ENCODE measurements at regions not wholly inside any gene's neighbourhood (a gene's known extent, or its start where the extent isn't known, plus 50 kb on each side); places are given as distances from the start of the nearest gene placed in this dataset.

GRCh38 chr6:24056567-24056966 is 69.4 kb upstream of the NRSN1 start (continued):
- TF ChIP-seq ZNF532 (CRISPR knock-in tag; IDR thresholded peaks at IDR 0.05; ENCODE audit: borderline replicate concordance) (no peak), NR1H2 (CRISPR knock-in tag; IDR thresholded peaks at IDR 0.05) (no peak), ZNF317 (CRISPR knock-in tag; IDR thresholded peaks at IDR 0.05; ENCODE audit: borderline replicate concordance, low read depth) (no peak), SMAD3 (CRISPR knock-in tag; IDR thresholded peaks at IDR 0.05; ENCODE audit: borderline replicate concordance) (no peak), ZNF263 (CRISPR knock-in tag; IDR thresholded peaks at IDR 0.05; ENCODE audit: low read depth) (no peak)

GRCh38 chr6:24057030-24057429 is 69.0 kb upstream of the NRSN1 start:
- DNase-seq (ENCODE audit: low spot score) (no peak), ATAC-seq (no peak)
- Mint-ChIP-seq H3K27me3 (ENCODE audit: low read depth) (no peaks in the 10 kb centered on the region), H3K27ac (no peak overlapping the region), H3K4me3 (no peak overlapping the region), H3K4me1 (no peaks in the 10 kb centered on the region), H3K9me3 (no peaks in the 10 kb centered on the region), H3K36me3 (no peaks in the 10 kb centered on the region)
- TF ChIP-seq, protein P1, sequence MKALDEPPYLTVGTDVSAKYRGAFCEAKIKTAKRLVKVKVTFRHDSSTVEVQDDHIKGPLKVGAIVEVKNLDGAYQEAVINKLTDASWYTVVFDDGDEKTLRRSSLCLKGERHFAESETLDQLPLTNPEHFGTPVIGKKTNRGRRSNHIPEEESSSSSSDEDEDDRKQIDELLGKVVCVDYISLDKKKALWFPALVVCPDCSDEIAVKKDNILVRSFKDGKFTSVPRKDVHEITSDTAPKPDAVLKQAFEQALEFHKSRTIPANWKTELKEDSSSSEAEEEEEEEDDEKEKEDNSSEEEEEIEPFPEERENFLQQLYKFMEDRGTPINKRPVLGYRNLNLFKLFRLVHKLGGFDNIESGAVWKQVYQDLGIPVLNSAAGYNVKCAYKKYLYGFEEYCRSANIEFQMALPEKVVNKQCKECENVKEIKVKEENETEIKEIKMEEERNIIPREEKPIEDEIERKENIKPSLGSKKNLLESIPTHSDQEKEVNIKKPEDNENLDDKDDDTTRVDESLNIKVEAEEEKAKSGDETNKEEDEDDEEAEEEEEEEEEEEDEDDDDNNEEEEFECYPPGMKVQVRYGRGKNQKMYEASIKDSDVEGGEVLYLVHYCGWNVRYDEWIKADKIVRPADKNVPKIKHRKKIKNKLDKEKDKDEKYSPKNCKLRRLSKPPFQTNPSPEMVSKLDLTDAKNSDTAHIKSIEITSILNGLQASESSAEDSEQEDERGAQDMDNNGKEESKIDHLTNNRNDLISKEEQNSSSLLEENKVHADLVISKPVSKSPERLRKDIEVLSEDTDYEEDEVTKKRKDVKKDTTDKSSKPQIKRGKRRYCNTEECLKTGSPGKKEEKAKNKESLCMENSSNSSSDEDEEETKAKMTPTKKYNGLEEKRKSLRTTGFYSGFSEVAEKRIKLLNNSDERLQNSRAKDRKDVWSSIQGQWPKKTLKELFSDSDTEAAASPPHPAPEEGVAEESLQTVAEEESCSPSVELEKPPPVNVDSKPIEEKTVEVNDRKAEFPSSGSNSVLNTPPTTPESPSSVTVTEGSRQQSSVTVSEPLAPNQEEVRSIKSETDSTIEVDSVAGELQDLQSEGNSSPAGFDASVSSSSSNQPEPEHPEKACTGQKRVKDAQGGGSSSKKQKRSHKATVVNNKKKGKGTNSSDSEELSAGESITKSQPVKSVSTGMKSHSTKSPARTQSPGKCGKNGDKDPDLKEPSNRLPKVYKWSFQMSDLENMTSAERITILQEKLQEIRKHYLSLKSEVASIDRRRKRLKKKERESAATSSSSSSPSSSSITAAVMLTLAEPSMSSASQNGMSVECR (CRISPR knock-in tag; IDR thresholded peaks at IDR 0.05; ENCODE audit: borderline replicate concordance): no peak
- no peak for TF ChIP-seq OVOL2 (CRISPR knock-in tag; IDR thresholded peaks at IDR 0.05; ENCODE audit: borderline replicate concordance)
- no peak for TF ChIP-seq ETV6 (CRISPR knock-in tag; IDR thresholded peaks at IDR 0.05)
- no peak for TF ChIP-seq PRRX2 (CRISPR knock-in tag; IDR thresholded peaks at IDR 0.05)
- no peak for TF ChIP-seq ELF4 (CRISPR knock-in tag; IDR thresholded peaks at IDR 0.05; ENCODE audit: low read depth)
- TF ChIP-seq, protein P2, sequence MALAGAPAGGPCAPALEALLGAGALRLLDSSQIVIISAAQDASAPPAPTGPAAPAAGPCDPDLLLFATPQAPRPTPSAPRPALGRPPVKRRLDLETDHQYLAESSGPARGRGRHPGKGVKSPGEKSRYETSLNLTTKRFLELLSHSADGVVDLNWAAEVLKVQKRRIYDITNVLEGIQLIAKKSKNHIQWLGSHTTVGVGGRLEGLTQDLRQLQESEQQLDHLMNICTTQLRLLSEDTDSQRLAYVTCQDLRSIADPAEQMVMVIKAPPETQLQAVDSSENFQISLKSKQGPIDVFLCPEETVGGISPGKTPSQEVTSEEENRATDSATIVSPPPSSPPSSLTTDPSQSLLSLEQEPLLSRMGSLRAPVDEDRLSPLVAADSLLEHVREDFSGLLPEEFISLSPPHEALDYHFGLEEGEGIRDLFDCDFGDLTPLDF (CRISPR knock-in tag; IDR thresholded peaks at IDR 0.05): no peak
- TF ChIP-seq, protein P3, sequence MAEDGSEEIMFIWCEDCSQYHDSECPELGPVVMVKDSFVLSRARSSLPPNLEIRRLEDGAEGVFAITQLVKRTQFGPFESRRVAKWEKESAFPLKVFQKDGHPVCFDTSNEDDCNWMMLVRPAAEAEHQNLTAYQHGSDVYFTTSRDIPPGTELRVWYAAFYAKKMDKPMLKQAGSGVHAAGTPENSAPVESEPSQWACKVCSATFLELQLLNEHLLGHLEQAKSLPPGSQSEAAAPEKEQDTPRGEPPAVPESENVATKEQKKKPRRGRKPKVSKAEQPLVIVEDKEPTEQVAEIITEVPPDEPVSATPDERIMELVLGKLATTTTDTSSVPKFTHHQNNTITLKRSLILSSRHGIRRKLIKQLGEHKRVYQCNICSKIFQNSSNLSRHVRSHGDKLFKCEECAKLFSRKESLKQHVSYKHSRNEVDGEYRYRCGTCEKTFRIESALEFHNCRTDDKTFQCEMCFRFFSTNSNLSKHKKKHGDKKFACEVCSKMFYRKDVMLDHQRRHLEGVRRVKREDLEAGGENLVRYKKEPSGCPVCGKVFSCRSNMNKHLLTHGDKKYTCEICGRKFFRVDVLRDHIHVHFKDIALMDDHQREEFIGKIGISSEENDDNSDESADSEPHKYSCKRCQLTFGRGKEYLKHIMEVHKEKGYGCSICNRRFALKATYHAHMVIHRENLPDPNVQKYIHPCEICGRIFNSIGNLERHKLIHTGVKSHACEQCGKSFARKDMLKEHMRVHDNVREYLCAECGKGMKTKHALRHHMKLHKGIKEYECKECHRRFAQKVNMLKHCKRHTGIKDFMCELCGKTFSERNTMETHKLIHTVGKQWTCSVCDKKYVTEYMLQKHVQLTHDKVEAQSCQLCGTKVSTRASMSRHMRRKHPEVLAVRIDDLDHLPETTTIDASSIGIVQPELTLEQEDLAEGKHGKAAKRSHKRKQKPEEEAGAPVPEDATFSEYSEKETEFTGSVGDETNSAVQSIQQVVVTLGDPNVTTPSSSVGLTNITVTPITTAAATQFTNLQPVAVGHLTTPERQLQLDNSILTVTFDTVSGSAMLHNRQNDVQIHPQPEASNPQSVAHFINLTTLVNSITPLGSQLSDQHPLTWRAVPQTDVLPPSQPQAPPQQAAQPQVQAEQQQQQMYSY (CRISPR knock-in tag; IDR thresholded peaks at IDR 0.05): no peak
- POLR2A ChIA-PET: no interaction called here
- CTCF ChIA-PET: no interaction called here
